NK-92 (cell line): ENCODE measurements at regions not wholly inside any gene's neighbourhood (a gene's known extent, or its start where the extent isn't known, plus 50 kb on each side); places are given as distances from the start of the nearest gene placed in this dataset.

Experiments
- DNase-seq: peaks from one replicate; lab custom pipeline; 2025; ENCODE audit not compliant: unreplicated experiment; lab: John Stamatoyannopoulos, UW

GRCh38 chr13:74820809-74821208 lies 661.2 kb downstream of the TBC1D4 start:
- no peak for DNase-seq

- DNase-seq: no peak
These were observed 662.4 kb downstream of the TBC1D4 start for GRCh38 chr13:74819549-74819948.

GRCh38 chr13:74816737-74817136 lies 665.2 kb downstream of the TBC1D4 start:
- DNase-seq: no peak

- DNase-seq: no peak
These were observed 662.0 kb upstream of the KLF12 start for GRCh38 chr13:74796157-74796556.

GRCh38 chr13:74795526-74795925 lies 661.3 kb upstream of the KLF12 start:
- DNase-seq: no peak

DNA sequence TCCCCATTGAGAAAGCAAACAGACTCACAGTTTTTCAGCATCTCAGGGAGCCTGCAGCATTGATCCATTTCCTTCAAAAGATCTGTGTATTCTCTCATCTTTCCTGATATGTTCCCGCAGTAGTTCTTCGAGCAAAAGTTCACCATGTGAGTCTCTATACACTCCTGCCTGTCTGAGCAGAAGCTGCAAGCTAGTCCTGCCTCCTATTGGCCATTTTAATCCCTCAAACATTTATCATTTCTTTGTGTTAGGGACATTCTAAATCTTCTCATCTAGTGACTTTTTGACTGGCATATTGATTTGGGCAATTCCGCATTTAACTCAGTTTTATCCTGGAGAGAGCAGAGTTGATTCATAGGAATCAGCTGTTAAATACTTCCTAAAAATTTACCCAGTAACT lies 660.4 kb upstream of the KLF12 start:
- DNase-seq: no peak

DNA sequence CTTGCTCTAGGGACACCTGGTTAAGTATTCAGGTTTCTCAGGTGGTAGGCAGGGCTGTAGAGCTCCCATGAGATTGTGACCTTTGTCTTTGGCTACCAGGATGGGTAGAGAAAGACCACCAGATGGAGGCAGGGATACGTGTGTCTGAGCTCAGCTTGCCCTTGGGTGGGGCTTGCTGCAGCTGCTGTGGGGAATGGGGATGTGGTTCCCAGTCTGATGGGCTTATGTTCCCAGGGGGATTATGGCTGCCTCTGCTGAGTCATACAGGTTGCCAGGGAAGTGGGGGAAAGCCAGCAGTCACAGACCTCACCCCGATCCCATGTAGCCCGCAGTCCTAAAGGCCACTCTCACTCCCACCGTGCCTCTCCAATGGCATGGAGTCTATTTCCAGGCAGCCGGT lies 659.9 kb upstream of the KLF12 start:
- no peak for DNase-seq

- no peak for DNase-seq
These were observed 650.8 kb upstream of the KLF12 start for GRCh38 chr13:74784959-74785358.

DNA sequence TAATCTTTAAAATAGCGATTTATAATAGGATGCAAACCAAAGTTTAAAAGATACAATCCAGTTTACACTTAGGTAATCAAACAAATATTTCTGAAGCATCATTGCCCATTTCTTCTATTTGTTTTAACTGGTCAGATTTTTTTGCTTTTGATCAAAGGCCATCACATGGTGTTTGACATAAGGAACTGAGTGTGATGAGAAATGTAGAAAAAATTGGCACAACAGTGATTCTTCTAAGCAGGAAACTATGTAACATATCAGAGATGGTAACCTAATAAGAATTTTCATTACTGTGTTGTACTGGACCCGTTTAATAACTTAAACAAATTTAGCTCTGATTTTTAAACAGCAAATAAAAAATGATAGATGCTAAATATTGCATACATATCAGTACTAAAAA lies 644.7 kb upstream of the KLF12 start:
- no peak for DNase-seq

DNA sequence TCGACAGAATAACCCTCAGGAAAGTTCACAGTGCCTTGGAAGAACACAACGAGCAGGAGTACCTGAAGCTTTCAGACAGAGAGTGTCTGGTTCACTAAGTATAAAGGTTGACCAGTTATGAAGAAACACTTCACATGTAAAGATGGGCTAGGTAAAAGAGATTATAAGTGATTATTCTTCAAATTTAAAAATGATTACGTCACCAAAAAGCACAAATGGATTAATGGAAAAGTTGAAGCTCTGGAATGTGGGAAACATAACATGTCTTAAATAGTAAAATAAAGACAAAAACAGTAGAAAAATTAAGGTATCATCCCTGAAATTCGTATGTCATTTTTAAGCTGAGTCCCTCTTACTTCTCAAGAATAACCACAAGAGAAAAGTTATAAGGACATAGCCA lies 643.9 kb upstream of the KLF12 start:
- DNase-seq: no peak

DNA sequence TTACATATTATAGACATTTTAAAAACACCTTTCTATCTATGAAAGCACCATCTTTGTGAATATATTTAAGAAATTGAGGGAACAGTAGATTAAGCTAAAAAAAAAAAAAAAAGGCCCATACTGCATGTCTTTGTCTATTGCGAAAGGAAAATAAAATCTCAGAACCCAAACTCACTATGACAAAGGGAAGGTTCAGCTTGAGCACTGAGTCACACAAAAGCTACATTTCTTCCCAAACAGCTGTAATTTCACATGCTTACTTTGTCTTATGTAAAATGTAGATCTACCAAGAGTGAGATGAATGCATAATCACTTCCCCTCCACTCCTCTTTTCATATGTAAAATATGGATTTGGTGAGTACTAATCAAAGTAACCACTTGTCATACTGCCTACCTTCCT lies 640.1 kb upstream of the KLF12 start:
- no peak for DNase-seq

GRCh38 chr13:74773248-74773647 lies 639.0 kb upstream of the KLF12 start:
- no peak for DNase-seq

DNA sequence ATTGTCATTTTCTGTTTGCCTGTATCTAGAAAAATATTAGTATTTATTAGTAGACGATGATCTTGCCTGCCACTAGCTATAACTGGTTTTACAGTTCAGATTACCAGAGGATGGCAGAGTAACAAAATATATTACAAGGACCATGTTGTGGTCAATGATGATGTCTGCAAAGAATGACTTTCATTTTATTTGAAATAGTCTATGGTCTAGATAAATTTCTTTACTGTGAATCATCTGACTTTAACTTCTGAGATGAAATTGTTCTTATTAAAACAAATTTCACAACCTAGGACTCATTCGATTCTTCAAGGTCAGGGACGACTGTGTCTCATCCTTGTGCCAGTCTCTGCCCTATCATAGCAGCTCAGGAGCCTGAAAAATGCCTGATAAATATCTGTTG lies 637.8 kb upstream of the KLF12 start:
- DNase-seq: no peak

DNA sequence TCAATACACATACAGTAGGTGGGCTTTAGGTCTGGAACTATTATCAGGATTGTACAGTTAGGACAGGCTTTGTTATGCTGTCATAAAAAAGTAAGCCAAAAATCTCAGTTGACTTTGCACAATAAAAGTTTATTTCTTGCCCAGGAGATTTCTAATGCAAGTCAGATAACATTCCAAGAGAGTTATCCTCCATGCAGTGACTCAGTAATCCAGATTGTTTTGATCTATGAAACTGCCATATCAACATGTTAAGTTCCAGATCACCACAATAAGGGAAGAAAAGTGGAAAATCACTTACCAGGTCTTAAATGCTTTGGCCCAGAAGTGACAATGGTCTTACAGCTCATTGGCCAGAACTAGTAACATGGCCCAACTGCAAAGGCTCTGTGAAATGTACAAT lies 636.2 kb upstream of the KLF12 start:
- no peak for DNase-seq

- DNase-seq: no peak
These were observed 635.1 kb upstream of the KLF12 start for GRCh38 chr13:74769333-74769732.

DNA sequence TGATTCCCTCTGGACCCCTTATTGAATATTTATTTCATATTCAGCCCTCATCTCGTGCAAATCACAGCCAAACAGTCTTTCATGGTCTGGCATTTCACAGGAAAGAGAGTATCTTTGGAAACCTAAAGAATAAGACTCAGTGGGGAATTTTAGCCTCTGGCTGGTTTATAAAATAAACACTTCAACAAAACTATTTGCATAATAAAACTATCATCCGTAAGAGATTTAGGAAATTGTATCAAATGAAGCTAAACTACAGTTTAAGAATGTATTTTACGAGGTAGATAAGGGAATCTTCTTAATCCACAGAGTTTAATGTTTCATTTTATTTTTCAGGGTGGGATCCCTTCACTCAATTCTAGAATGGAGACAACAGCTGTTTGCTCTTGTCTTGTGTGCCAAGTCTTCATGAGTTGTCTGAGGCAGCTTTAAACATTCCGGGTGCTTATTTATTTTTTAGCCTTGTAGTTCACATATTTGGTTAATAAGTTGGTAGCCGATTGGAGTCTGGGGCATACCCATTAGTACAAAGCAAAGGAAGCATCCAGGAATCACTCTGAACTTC lies 634.4 kb upstream of the KLF12 start:
- DNase-seq: no peak

- no peak for DNase-seq
These were observed 632.8 kb upstream of the KLF12 start for GRCh38 chr13:74767050-74767449.

- no peak for DNase-seq
These were observed 631.8 kb upstream of the KLF12 start for GRCh38 chr13:74765955-74766354.

- DNase-seq: no peak
These were observed 627.9 kb upstream of the KLF12 start for GRCh38 chr13:74761801-74762757.

GRCh38 chr13:74758188-74758587 lies 624.0 kb upstream of the KLF12 start:
- no peak for DNase-seq

GRCh38 chr13:74755065-74755464 lies 620.9 kb upstream of the KLF12 start:
- DNase-seq: no peak

DNA sequence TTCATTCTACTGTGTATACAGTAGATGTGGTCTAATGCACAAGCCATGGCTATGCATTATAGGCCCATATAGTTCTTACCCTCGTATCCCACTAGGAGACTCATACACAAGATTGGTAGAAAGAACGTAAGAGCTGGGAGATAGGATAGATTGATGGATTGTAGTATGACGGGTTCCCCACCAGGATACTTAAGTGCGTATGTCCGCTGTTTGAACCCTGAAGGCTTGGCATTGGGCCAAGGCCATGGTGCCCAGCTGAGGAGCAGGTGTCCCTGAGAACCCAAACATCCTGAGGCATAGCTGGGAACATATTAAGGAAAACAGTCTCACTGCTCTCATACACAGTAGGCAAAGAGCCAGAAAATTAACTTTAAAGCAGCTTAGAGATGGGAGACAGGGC lies 617.5 kb upstream of the KLF12 start:
- no peak for DNase-seq
